ENCODE measurements at regions not wholly inside any gene's neighbourhood (a gene's known extent, or its start where the extent isn't known, plus 50 kb on each side); places are given as distances from the start of the nearest gene placed in this dataset.

DNA sequence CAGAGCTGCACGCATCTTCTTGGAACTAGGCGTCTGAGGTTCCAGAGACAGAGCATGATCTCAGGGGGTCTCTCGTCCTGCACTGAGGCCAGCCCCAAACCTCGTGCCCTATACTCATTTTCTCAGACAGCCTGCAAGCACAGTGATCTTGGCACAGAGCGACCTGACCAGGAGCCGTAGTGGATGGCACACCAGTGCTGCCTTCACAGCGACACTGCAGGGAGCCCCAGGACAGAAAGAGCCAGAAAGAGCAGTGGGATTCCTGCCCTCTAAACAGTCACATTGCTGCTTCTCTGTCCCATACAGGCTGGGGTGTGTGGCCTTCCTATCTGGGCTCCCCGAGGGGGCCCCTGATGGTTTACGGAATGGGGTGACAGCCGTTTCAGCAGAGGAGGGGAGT, 131.0 kb downstream of the RBFOX3 start:
- intact Hi-C loops (cut with micrococcal nuclease), result no loop called here
- no peak overlapping the region for H3K4me2 ChIP-seq (ENCODE audit: insufficient read depth, low read length)
- no TSS peak for BruUV-seq (replicated peaks)
- no peak overlapping the region for H3K27ac ChIP-seq (ENCODE audit: insufficient read depth, low read depth, low read length)
- H3K9ac ChIP-seq (replicated peaks; ENCODE audit: extremely low read depth, insufficient read depth, low read length), result no peak overlapping the region
- TF ChIP-seq MYC (IDR thresholded peaks at IDR 0.05; ENCODE audit: low read depth, low read length) (no peak), POLR2A (IDR thresholded peaks at IDR 0.05; ENCODE audit: low read depth, low read length) (no peak), POLR2AphosphoS5 (IDR thresholded peaks at IDR 0.05; ENCODE audit: insufficient read depth, low read depth, low read length) (no peak), JUN (IDR thresholded peaks at IDR 0.05; ENCODE audit: borderline replicate concordance, insufficient read depth, insufficient read length, low read depth) (no peak), MAX (IDR thresholded peaks at IDR 0.05; ENCODE audit: insufficient read depth, insufficient read length) (no peak), FOS (IDR thresholded peaks at IDR 0.05; ENCODE audit: borderline replicate concordance, insufficient read depth, low read length) (no peak), GATA2 (IDR thresholded peaks at IDR 0.05; ENCODE audit: insufficient read depth, insufficient read length, low read depth, low read length) (no peak), EZH2 (IDR thresholded peaks at IDR 0.05; ENCODE audit: borderline replicate concordance, low read depth, low read length, severe bottlenecking) (no peak)
- TF ChIP-seq, protein P1, sequence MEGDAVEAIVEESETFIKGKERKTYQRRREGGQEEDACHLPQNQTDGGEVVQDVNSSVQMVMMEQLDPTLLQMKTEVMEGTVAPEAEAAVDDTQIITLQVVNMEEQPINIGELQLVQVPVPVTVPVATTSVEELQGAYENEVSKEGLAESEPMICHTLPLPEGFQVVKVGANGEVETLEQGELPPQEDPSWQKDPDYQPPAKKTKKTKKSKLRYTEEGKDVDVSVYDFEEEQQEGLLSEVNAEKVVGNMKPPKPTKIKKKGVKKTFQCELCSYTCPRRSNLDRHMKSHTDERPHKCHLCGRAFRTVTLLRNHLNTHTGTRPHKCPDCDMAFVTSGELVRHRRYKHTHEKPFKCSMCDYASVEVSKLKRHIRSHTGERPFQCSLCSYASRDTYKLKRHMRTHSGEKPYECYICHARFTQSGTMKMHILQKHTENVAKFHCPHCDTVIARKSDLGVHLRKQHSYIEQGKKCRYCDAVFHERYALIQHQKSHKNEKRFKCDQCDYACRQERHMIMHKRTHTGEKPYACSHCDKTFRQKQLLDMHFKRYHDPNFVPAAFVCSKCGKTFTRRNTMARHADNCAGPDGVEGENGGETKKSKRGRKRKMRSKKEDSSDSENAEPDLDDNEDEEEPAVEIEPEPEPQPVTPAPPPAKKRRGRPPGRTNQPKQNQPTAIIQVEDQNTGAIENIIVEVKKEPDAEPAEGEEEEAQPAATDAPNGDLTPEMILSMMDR (IDR thresholded peaks at IDR 0.05; ENCODE audit: extremely low read depth in 1 of 2, insufficient read depth in 1 of 2, low read depth in 1 of 2, low read length in 2 of 2), result no peak
- no peaks in the 10 kb centered on the region for H3K9me1 ChIP-seq (replicated peaks; ENCODE audit: control insufficient read depth, extremely low read depth, insufficient read depth, low read length)
- H3K4me3 ChIP-seq (replicated peaks in 1 of 3; ENCODE audit: insufficient read depth in 1 of 3, low read depth in 1 of 3, low read length in 3 of 3), result no peak overlapping the region
- ChIA-PET CTCF (no interaction called here), POLR2A (no interaction called here)
- no peaks in the 10 kb centered on the region for H4K20me1 ChIP-seq (replicated peaks; ENCODE audit: control insufficient read depth, extremely low read depth, insufficient read depth, low read length)
- no peaks in the 10 kb centered on the region for H3K4me1 ChIP-seq (ENCODE audit: control insufficient read depth, extremely low read depth, insufficient read depth, low read length)
- DNase-seq (ENCODE audit: low read depth, low spot score) (no peak), FAIRE-seq (no peak)
- H2AFZ ChIP-seq (ENCODE audit: low read depth, low read length), result no peak overlapping the region
- dilution Hi-C loops (cut with MboI; ENCODE audit: extremely low pct_ligation_motif_present, low sequenced_read_pairs), result no loop called here
- H3K36me3 ChIP-seq (ENCODE audit: control insufficient read depth in 2 of 2, extremely low read depth in 1 of 2, insufficient read depth in 2 of 2, low read length in 2 of 2), result no peaks in the 10 kb centered on the region
- no peaks in the 10 kb centered on the region for H3K27me3 ChIP-seq (ENCODE audit: control insufficient read depth in 2 of 2, insufficient read depth in 2 of 2, low read length in 2 of 2)
- no peaks in the 10 kb centered on the region for H3K9me3 ChIP-seq (replicated peaks; ENCODE audit: control insufficient read depth, insufficient read depth, low read length)
- no peaks in the 10 kb centered on the region for H3K79me2 ChIP-seq (ENCODE audit: control insufficient read depth, insufficient read depth, low read length)
